Panc1 (cell line): ENCODE measurements at regions not wholly inside any gene's neighbourhood (a gene's known extent, or its start where the extent isn't known, plus 50 kb on each side); places are given as distances from the start of the nearest gene placed in this dataset.

Experiments used
- ATAC-seq: fragments of 200-7000 bp; cut with Tn5 transposase; 2 replicates; pipeline ENCODE4 v1.9.1; 2020; ENCODE audit warnings: mild to moderate bottlenecking, moderate library complexity
- BruUV-seq: library from RNA; stranded (reverse); fragments of 400-500 nt; replicated peaks from 2 replicates; lab custom pipeline; 2021; lab: Mats Ljungman, UMichigan
- CTCF ChIA-PET: fragments of 300-600 bp; sonication (Branson Sonifier 250); formaldehyde crosslinking; loops from one replicate; lab custom pipeline; 2022; ENCODE audit warnings: antibody characterized with exemption; lab: Charles Lee
- POLR2A ChIA-PET: fragments of 300-600 bp; sonication (Branson Sonifier 250); formaldehyde crosslinking; loops from one replicate; lab custom pipeline; 2022; ENCODE audit warnings: antibody characterized with exemption; lab: Charles Lee
- DNase-seq: peaks from one replicate; pipeline ENCODE4 v3.0.0-alpha.2; 2010; ENCODE audit warnings: low read depth, low spot score
- H3K27ac ChIP-seq: 2 replicates; pipeline ENCODE4 v1.5.1; 2011; ENCODE audit warnings: mild to moderate bottlenecking, low read length, inconsistent platforms
- H3K27me3 ChIP-seq: fragments of 200-500 bp; sonication (Bioruptor generic); 2 replicates; pipeline ENCODE4 v1.6.0; 2014; ENCODE audit warnings: low read length, inconsistent platforms; ENCODE audit not compliant: control insufficient read depth, insufficient read depth
- H3K36me3 ChIP-seq: fragments of 200-500 bp; sonication (Bioruptor generic); 2 replicates; pipeline ENCODE4 v1.5.1; 2014; ENCODE audit warnings: inconsistent platforms, mild to moderate bottlenecking, low read length, moderate library complexity; ENCODE audit not compliant: control insufficient read depth, insufficient read depth
- H3K4me1 ChIP-seq: 2 replicates; pipeline ENCODE4 v1.5.1; 2011; ENCODE audit warnings: inconsistent platforms, mild to moderate bottlenecking, low read length, moderate library complexity; ENCODE audit not compliant: control insufficient read depth, insufficient read depth
- H3K4me3 ChIP-seq, 2 experiments: 2 replicates each; pipeline ENCODE4 v1.5.1; 2011 to 2012; ENCODE audit warnings: low read depth in 2 of 2, low read length in 2 of 2, mild to moderate bottlenecking in 2 of 2, inconsistent platforms in 1 of 2, moderate library complexity in 1 of 2
- H3K9me3 ChIP-seq: fragments of 200-500 bp; sonication (Bioruptor generic); 2 replicates; pipeline ENCODE4 v1.5.1; 2014; ENCODE audit warnings: low read depth, mild to moderate bottlenecking, inconsistent platforms, low read length, moderate library complexity; ENCODE audit not compliant: control insufficient read depth, insufficient read depth
- CTCF ChIP-seq: fragments of 450-650 bp; IDR thresholded peaks from 2 replicates; pipeline ENCODE4 v1.5.1; 2017; ENCODE audit warnings: mild to moderate bottlenecking
- POLR2AphosphoS5 ChIP-seq: IDR thresholded peaks from 2 replicates; pipeline ENCODE4 v1.6.1; 2012; ENCODE audit warnings: mild to moderate bottlenecking, low read depth, low read length, moderate library complexity
- REST ChIP-seq, 2 experiments: IDR thresholded peaks; 2 replicates each; pipeline ENCODE4 v1.6.1; 2011 to 2012; ENCODE audit warnings: low read depth in 2 of 2, control low read depth in 1 of 2, low read length in 1 of 2, mild to moderate bottlenecking in 1 of 2, moderate library complexity in 1 of 2; ENCODE audit not compliant: insufficient read depth in 1 of 2
- SIN3A ChIP-seq: IDR thresholded peaks from 2 replicates; pipeline ENCODE4 v1.6.1; 2012; ENCODE audit warnings: low read depth, mild to moderate bottlenecking, low read length, moderate library complexity, borderline replicate concordance; ENCODE audit not compliant: insufficient read depth
- TCF7L2 ChIP-seq: IDR thresholded peaks from 2 replicates; pipeline ENCODE4 v1.6.1; 2011; ENCODE audit warnings: mild to moderate bottlenecking, low read depth, low read length, inconsistent platforms
- in situ Hi-C: cut with HindIII; loops from 2 replicates; pipeline ENCODE4 v1.10.0; 2016; ENCODE audit warnings: low sequenced_read_pairs, low pct_unique_long_range_greater_than_20kb
- intact Hi-C: fragments of 100-400 bp; cut with micrococcal nuclease; formaldehyde crosslinking; loops from one replicate; pipeline ENCODE4 v1.10.0; 2022; ENCODE audit not compliant: unreplicated experiment

- no peak for ATAC-seq
- Histone ChIP-seq H3K27ac (no peak overlapping the region), H3K4me1 (no peaks in the 10 kb centered on the region), H3K27me3 (no peaks in the 10 kb centered on the region), H3K9me3 (no peaks in the 10 kb centered on the region; the same call in 1 of the 2 replicates), H3K4me3 (no peak overlapping the region), H3K36me3 (no peaks in the 10 kb centered on the region)
- ChIA-PET POLR2A (no interaction called here), CTCF (no interaction called here)
- no TSS peak for BruUV-seq
- in situ Hi-C loops (no loop called here), intact Hi-C loops (no loop called here)
- DNase-seq, result no peak
- no peak for TF ChIP-seq CTCF
- TF ChIP-seq POLR2AphosphoS5, result no peak
- no peak for TF ChIP-seq REST (IDR thresholded peaks at IDR 0.05; ENCODE audit: insufficient read depth in 1 of 2, low read depth in 2 of 2, low read length in 1 of 2)
- no peak for TF ChIP-seq SIN3A
- no peak for TF ChIP-seq TCF7L2
Measured at GRCh38 chr11:97015327-97015726, 625.5 kb downstream of the JRKL start.

- H3K4me3 ChIP-seq, result no peak overlapping the region
- no peaks in the 10 kb centered on the region for H3K36me3 ChIP-seq
- no TSS peak for BruUV-seq
- DNase-seq (no peak), ATAC-seq (no peak)
- ChIA-PET POLR2A (no interaction called here), CTCF (no interaction called here)
- intact Hi-C loops, result no loop called here
- H3K27me3 ChIP-seq, result no peaks in the 10 kb centered on the region
- 0 out of 2 replicates have a peak, but pooled peaks cover 4% of the 10 kb centered on the region for H3K9me3 ChIP-seq
- in situ Hi-C loops, result no loop called here
- TF ChIP-seq CTCF, result no peak
- no peak for TF ChIP-seq TCF7L2
- no peak for TF ChIP-seq REST (IDR thresholded peaks at IDR 0.05; ENCODE audit: insufficient read depth in 1 of 2, low read depth in 2 of 2, low read length in 1 of 2)
- TF ChIP-seq SIN3A, result no peak
- no peak for TF ChIP-seq POLR2AphosphoS5
- no peaks in the 10 kb centered on the region for H3K4me1 ChIP-seq
- no peak overlapping the region for H3K27ac ChIP-seq
Measured at GRCh38 chr11:97019305-97019704, 629.5 kb downstream of the JRKL start.
